ENCODE measurements at regions not wholly inside any gene's neighbourhood (a gene's known extent, or its start where the extent isn't known, plus 50 kb on each side); places are given as distances from the start of the nearest gene placed in this dataset.

DNA sequence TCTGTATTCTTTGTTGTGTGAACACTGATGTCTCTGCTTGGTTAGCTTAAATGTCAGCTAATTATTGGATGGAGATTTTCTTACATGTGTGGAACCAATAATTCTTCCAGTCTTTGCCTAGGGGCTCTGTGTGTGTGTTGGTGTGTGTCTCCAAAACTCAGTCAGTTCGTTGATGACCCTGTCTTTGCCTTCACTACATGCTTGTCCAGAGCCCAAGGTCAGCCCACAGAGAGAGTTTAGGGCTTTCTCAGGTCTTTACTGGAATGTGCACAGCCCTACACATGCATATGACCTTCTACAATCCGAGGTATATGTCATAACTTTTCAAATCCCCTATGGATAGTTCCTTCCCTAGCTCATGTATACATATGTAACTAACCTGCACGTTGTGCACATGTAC, 74.1 kb upstream of the LDAH start:
- ATAC-seq (replicated peaks in 1 of 4) (no peak), DNase-seq (no peak)
- Histone ChIP-seq H3K27ac (ENCODE audit: low read length) (no peak overlapping the region), H3K4me1 (ENCODE audit: control insufficient read depth in 1 of 2, extremely low read depth in 1 of 2, insufficient read depth in 2 of 2, low read length in 2 of 2) (no peaks in the 10 kb centered on the region), H3K9me3 (no peaks in the 10 kb centered on the region), H3K27me3 (replicated peaks in 1 of 2; ENCODE audit: control insufficient read depth in 2 of 2, extremely low read depth in 1 of 2, insufficient read depth in 2 of 2, low read length in 1 of 2) (peaks cover 0 to 10% of the 10 kb centered on the region in 2 experiments), H3K4me3 (ENCODE audit: control insufficient read depth in 1 of 2, extremely low read depth in 1 of 2, low read length in 1 of 2) (no peak overlapping the region), H3K36me3 (ENCODE audit: control insufficient read depth in 2 of 2, extremely low read depth in 1 of 2, insufficient read depth in 1 of 2, low read length in 1 of 2) (no peaks in the 10 kb centered on the region)
- Mint-ChIP-seq H3K4me1 (no peaks in the 10 kb centered on the region), H3K27me3 (peaks cover 42 to 44% of the 10 kb centered on the region in 2 donors), H3K9me3 (peaks cover 0 to 10% (median 3%) of the 10 kb centered on the region in 3 donors), H3K4me3 (no peak overlapping the region), H3K36me3 (no peaks in the 10 kb centered on the region), H3K27ac (no peak overlapping the region)
- ChIA-PET POLR2A (no interaction called here), CTCF (no interaction called here)
- 31% methylated on average over 2 of the region's 3 CpGs for WGBS (ENCODE audit: insufficient coverage)

DNA sequence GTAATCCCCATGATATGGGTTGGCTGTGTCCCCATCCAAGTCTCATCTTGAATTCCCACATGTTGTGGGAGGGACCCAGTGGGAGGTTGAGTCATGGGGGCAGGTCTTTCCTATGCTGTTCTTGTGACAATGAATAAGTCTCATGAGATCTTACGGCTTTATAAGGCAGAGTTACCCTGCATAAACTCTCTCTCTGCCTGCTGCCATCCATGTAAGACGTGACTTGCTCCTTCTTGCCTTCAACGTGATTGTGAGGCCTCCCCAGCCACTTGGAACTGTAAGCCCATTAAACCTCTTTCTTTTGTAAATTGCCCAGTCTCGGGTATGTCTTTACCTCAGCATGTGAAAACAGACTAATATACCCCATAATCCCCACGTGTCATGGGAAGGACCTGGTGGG, 61.9 kb upstream of the LDAH start:
- H3K4me3 ChIP-seq (ENCODE audit: control insufficient read depth in 1 of 2, extremely low read depth in 1 of 2, low read length in 1 of 2): no peak overlapping the region
- H3K27me3 ChIP-seq (replicated peaks in 1 of 2; ENCODE audit: control insufficient read depth in 2 of 2, extremely low read depth in 1 of 2, insufficient read depth in 2 of 2, low read length in 1 of 2): peaks cover 0 to 4% of the 10 kb centered on the region in 2 experiments
- H3K4me1 Mint-ChIP-seq: no peaks in the 10 kb centered on the region
- no peaks in the 10 kb centered on the region for H3K4me1 ChIP-seq (ENCODE audit: control insufficient read depth in 1 of 2, extremely low read depth in 1 of 2, insufficient read depth in 2 of 2, low read length in 2 of 2)
- no peaks in the 10 kb centered on the region for H3K9me3 ChIP-seq
- no peak overlapping the region for H3K27ac Mint-ChIP-seq
- ATAC-seq (replicated peaks in 1 of 4) (no peak), DNase-seq (no peak)
- H3K36me3 ChIP-seq (ENCODE audit: control insufficient read depth in 2 of 2, extremely low read depth in 1 of 2, insufficient read depth in 1 of 2, low read length in 1 of 2): no peaks in the 10 kb centered on the region
- no peak overlapping the region for H3K27ac ChIP-seq (ENCODE audit: low read length)
- H3K36me3 Mint-ChIP-seq: no peaks in the 10 kb centered on the region
- no peaks in the 10 kb centered on the region for H3K9me3 Mint-ChIP-seq
- ChIA-PET POLR2A (no interaction called here), CTCF (no interaction called here)
- 82% methylated on average over 3 of the region's 5 CpGs for WGBS (ENCODE audit: insufficient coverage)
- no peak overlapping the region for H3K4me3 Mint-ChIP-seq
- H3K27me3 Mint-ChIP-seq: peaks cover 4 to 8% of the 10 kb centered on the region in 2 donors

DNA sequence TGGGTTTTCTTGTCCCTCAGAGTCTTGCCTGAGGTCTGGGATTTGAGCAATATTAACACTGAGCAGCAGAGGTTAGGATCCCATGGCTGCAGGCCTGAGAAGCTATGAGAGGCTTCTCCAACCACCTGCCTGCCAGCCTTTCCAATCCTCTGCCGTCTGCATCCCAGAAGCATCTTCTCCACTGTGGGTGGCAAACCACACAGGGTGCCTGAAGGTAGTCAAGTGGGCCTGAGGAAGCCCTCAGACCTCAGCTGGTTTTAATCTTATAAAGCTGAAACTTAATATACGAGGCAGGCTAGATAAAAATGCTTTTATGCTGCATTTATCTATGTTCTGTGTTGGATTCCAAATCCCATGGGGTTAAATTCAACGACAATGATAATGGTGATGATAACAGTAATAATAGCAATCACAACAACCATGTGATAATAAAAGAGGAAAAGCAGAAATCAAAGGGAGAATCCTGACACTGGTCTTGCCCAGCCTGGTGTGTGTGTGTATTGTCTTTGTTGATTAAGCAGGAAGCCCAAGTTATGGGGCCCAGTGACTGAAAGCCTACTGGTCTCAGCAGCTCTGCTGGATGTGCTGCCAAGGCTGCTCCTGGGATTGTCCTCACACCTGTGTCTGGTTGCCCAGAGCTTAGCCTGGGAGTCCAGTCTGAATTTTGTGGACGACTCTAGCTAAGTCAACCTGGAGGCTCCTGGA, 59.7 kb upstream of the LDAH start:
- no peaks in the 10 kb centered on the region for H3K4me1 Mint-ChIP-seq
- 89% methylated on average over 1 of the region's 4 CpGs for WGBS (ENCODE audit: insufficient coverage)
- CTCF ChIA-PET: no interaction called here
- no peak overlapping the region for H3K27ac Mint-ChIP-seq
- no peaks in the 10 kb centered on the region for H3K36me3 Mint-ChIP-seq
- no peaks in the 10 kb centered on the region for H3K36me3 ChIP-seq (ENCODE audit: control insufficient read depth in 2 of 2, extremely low read depth in 1 of 2, insufficient read depth in 1 of 2, low read length in 1 of 2)
- no peak overlapping the region for H3K27ac ChIP-seq (ENCODE audit: low read length)
- H3K4me3 Mint-ChIP-seq: no peak overlapping the region
- no peak for DNase-seq
- H3K9me3 ChIP-seq: no peaks in the 10 kb centered on the region
- peaks cover 0 to 10% of the 10 kb centered on the region in 2 experiments for H3K27me3 ChIP-seq (replicated peaks in 1 of 2; ENCODE audit: control insufficient read depth in 2 of 2, extremely low read depth in 1 of 2, insufficient read depth in 2 of 2, low read length in 1 of 2)
- H3K4me1 ChIP-seq (ENCODE audit: control insufficient read depth in 1 of 2, extremely low read depth in 1 of 2, insufficient read depth in 2 of 2, low read length in 2 of 2): no peaks in the 10 kb centered on the region
- no peak overlapping the region for H3K4me3 ChIP-seq (ENCODE audit: control insufficient read depth in 1 of 2, extremely low read depth in 1 of 2, low read length in 1 of 2)
- ATAC-seq (replicated peaks in 1 of 4): no peak
- POLR2A ChIA-PET: no interaction called here
- peaks cover 8 to 12% of the 10 kb centered on the region in 2 donors for H3K27me3 Mint-ChIP-seq
- no peaks in the 10 kb centered on the region for H3K9me3 Mint-ChIP-seq

DNA sequence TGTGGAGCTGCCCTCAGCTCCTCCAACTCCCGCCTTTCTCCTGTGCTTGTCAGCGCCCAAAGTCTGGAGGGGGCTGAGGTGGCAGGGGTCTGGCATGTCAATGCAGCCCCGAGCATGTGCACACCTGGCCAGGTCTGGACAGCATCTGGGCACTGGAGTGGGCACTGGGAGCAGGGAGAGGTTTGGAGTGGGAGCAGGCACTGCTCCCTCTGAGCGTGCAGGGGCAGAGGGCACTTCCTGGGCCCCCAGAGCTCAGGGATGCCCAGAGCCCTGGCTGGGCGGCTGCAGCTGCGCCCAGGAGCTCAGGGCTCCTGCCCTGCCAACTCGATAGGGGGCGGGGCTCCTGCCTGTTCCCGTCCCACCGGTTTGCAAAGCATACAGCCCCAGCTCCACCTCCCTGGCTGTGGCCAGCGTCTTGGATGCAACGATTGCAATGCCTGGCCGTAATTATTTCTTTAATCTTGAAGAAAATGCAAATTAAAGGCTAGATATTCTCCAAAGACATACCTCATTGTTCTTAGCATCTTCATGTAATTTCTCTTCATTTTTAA, 57.4 kb upstream of the LDAH start:
- no peak for DNase-seq
- no peak for ATAC-seq (replicated peaks in 1 of 4)
- no peaks in the 10 kb centered on the region for H3K36me3 ChIP-seq (ENCODE audit: control insufficient read depth in 2 of 2, extremely low read depth in 1 of 2, insufficient read depth in 1 of 2, low read length in 1 of 2)
- Mint-ChIP-seq H3K4me1 (no peaks in the 10 kb centered on the region), H3K27me3 (peaks cover 8 to 15% of the 10 kb centered on the region in 2 donors), H3K9me3 (no peaks in the 10 kb centered on the region), H3K4me3 (no peak overlapping the region), H3K27ac (no peak overlapping the region), H3K36me3 (no peaks in the 10 kb centered on the region)
- no peak overlapping the region for H3K27ac ChIP-seq (ENCODE audit: low read length)
- no peak overlapping the region for H3K4me3 ChIP-seq (ENCODE audit: control insufficient read depth in 1 of 2, extremely low read depth in 1 of 2, low read length in 1 of 2)
- H3K4me1 ChIP-seq (ENCODE audit: control insufficient read depth in 1 of 2, extremely low read depth in 1 of 2, insufficient read depth in 2 of 2, low read length in 2 of 2): no peaks in the 10 kb centered on the region
- ChIA-PET POLR2A (no interaction called here), CTCF (no interaction called here)
- WGBS (ENCODE audit: insufficient coverage): 79% methylated on average over 11 of the region's 13 CpGs
- H3K9me3 ChIP-seq: no peaks in the 10 kb centered on the region
- H3K27me3 ChIP-seq (replicated peaks in 1 of 2; ENCODE audit: control insufficient read depth in 2 of 2, extremely low read depth in 1 of 2, insufficient read depth in 2 of 2, low read length in 1 of 2): peaks cover 0 to 10% of the 10 kb centered on the region in 2 experiments

DNA sequence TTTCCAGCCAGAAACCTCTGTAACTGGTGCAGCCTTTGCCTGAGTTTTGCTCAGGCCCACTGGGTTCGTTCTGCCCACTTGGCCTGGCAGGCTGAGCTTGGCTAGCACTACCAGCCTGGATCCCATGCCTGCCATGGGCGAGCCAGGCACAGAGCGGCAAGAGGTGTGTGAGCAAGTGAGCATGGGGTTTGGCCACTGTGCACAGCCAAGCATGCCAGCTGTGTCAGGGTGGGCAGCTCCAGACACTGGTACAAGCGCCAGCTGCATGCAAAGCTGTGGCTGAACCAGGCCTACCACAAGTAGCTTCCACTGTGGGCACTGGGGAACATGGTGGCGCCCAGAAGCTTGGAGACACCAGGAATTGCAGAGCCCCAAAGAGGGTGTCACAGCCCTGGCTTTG, 56.3 kb upstream of the LDAH start:
- Histone ChIP-seq H3K4me3 (ENCODE audit: control insufficient read depth in 1 of 2, extremely low read depth in 1 of 2, low read length in 1 of 2) (no peak overlapping the region), H3K4me1 (ENCODE audit: control insufficient read depth in 1 of 2, extremely low read depth in 1 of 2, insufficient read depth in 2 of 2, low read length in 2 of 2) (no peaks in the 10 kb centered on the region), H3K27me3 (replicated peaks in 1 of 2; ENCODE audit: control insufficient read depth in 2 of 2, extremely low read depth in 1 of 2, insufficient read depth in 2 of 2, low read length in 1 of 2) (peaks cover 0 to 10% of the 10 kb centered on the region in 2 experiments), H3K36me3 (ENCODE audit: control insufficient read depth in 2 of 2, extremely low read depth in 1 of 2, insufficient read depth in 1 of 2, low read length in 1 of 2) (no peaks in the 10 kb centered on the region), H3K9me3 (no peaks in the 10 kb centered on the region), H3K27ac (ENCODE audit: low read length) (no peak overlapping the region)
- no peak for ATAC-seq (replicated peaks in 1 of 4)
- H3K36me3 Mint-ChIP-seq: no peaks in the 10 kb centered on the region
- peaks cover 0 to 4% (median 0%) of the 10 kb centered on the region in 3 donors for H3K9me3 Mint-ChIP-seq
- H3K4me3 Mint-ChIP-seq: no peak overlapping the region
- 86% methylated on average over 5 of the region's 5 CpGs for WGBS (ENCODE audit: insufficient coverage)
- POLR2A ChIA-PET: no interaction called here
- H3K4me1 Mint-ChIP-seq: no peaks in the 10 kb centered on the region
- no peak for DNase-seq
- peaks cover 8 to 19% of the 10 kb centered on the region in 2 donors for H3K27me3 Mint-ChIP-seq
- CTCF ChIA-PET: interaction anchor here in 1 of 2 donors (0.5 kb wide), 1 partner anchor 440 kb away, joined by 3 read pairs; no protein-coding TSS in a partner anchor
- no peak overlapping the region for H3K27ac Mint-ChIP-seq

DNA sequence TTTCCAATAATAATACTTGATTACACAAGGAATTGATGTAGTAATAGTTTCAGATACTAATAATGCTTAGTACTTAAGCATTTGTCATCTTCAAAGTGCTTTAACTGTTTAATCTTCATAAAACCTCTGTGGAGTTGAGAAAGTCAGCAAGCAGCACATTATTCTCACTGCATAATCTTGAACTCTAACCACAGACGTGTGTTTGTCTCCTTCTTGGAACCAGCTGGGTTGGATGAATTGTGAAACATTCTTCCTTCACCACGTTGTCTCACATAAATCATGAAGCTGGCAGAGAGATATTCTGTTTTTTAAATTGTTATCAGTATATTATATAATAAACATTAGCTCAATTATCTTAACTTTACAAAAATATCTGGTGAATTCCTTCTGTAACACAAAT, 55.1 kb upstream of the LDAH start:
- WGBS (ENCODE audit: insufficient coverage): no CpG with 5 or more reads among the region's 2 CpGs
- ATAC-seq (replicated peaks in 1 of 4): no peak
- peaks cover 0 to 5% (median 0%) of the 10 kb centered on the region in 3 donors for H3K9me3 Mint-ChIP-seq

More for the DNA sequence above, 55.1 kb upstream of the LDAH start:
- ChIA-PET CTCF (no interaction called here), POLR2A (no interaction called here)
- Mint-ChIP-seq H3K4me3 (no peak overlapping the region), H3K27me3 (peaks cover 11 to 22% of the 10 kb centered on the region in 2 donors), H3K36me3 (no peaks in the 10 kb centered on the region), H3K4me1 (no peaks in the 10 kb centered on the region), H3K27ac (no peak overlapping the region)
- Histone ChIP-seq H3K4me3 (ENCODE audit: control insufficient read depth in 1 of 2, extremely low read depth in 1 of 2, low read length in 1 of 2) (no peak overlapping the region), H3K9me3 (no peaks in the 10 kb centered on the region), H3K4me1 (ENCODE audit: control insufficient read depth in 1 of 2, extremely low read depth in 1 of 2, insufficient read depth in 2 of 2, low read length in 2 of 2) (no peaks in the 10 kb centered on the region), H3K27ac (ENCODE audit: low read length) (no peak overlapping the region), H3K27me3 (replicated peaks in 1 of 2; ENCODE audit: control insufficient read depth in 2 of 2, extremely low read depth in 1 of 2, insufficient read depth in 2 of 2, low read length in 1 of 2) (peaks cover 0 to 10% of the 10 kb centered on the region in 2 experiments), H3K36me3 (ENCODE audit: control insufficient read depth in 2 of 2, extremely low read depth in 1 of 2, insufficient read depth in 1 of 2, low read length in 1 of 2) (no peaks in the 10 kb centered on the region)
- no peak for DNase-seq
